Dedifferentiated amniotic fluid mesenchymal stem cell (primary cell): ENCODE measurements at regions not wholly inside any gene's neighbourhood (a gene's known extent, or its start where the extent isn't known, plus 50 kb on each side); places are given as distances from the start of the nearest gene placed in this dataset.
A peak's percentile ranks its signal among the peaks of the same experiment; 100 is the strongest.
"Not testable (repeated sequence)": the region's sequence is repeated elsewhere in the genome, so short reads cannot be mapped to it uniquely, and the experiment has no call there.

Experiments used
- DNase-seq: peaks from one replicate; pipeline ENCODE4 v3.0.0-alpha.2; 2016; ENCODE audit errors: extremely low spot score

DNA sequence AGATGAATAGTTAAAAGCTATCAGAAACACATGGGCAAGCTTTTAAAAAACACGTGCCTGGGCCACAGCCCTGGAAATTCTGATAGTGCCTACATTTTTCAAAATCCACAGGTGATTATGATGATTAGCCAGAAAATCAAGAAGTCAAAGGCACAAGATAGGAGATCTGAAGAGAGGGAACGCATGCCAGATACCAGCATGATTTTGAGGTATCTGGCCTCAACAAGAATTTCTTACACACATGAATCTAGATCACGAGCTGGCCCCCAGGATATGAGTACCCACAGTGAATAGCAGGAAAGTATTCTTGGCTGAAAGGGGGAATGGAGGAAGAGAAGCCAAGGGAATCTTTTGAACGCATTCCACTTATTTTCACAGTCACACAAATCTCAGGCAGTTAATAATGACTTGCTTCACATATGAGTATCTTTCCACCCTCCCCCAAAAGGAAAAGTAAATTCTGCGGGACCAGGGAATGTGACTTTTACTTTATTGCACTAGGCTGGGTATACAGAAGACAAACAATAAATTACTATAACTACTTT lies 438.2 kb downstream of the BCAT1 start:
- no peak for DNase-seq

DNA sequence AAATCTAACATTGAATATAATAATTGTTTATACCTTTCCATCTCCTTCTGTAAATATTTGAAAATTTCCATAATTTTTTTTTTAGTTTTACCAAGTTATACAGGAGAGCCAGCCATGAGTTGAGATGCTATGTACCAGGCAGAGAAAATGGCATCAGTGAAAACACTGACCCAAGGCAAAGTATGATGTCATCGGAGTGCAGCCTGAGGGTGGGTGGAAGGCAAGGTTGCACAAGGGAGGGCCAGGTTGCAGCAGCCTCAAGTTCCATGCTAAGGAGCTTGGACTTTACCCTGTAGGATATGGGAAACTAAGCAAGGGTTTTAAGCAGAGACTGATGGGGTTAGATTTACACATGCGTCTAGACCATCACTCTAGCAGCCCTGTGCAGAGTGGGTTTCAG lies 441.1 kb downstream of the BCAT1 start:
- no peak for DNase-seq

DNA sequence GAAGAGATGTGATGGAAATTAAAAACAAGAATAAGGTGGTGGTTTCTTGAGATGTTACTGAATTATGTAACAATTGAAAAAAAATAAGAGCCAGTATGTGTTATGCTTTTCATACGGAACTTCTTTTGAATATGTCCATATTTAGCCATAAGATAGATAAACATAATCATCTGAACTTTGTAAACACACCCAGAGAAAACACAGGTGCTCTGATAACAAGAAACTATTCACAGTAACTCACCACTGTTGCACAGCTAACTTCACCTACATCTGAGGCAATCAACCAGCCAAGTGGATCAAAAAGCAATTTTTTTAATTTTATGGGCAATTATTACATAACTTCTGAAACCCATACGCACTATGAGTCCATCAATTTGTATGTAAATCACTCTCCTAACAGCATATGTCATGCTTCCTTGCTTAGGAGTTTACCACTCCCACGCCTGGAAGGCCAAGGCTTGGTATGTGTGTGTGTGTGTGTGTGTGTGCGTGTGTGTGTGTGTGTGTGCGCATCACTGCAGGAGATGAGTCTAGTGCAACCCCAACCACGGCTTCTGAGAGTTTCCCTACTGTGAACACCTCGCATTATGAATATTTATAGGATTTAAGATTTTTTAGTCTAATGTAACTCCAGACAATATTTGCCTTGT lies 443.4 kb downstream of the BCAT1 start:
- no peak for DNase-seq

DNA sequence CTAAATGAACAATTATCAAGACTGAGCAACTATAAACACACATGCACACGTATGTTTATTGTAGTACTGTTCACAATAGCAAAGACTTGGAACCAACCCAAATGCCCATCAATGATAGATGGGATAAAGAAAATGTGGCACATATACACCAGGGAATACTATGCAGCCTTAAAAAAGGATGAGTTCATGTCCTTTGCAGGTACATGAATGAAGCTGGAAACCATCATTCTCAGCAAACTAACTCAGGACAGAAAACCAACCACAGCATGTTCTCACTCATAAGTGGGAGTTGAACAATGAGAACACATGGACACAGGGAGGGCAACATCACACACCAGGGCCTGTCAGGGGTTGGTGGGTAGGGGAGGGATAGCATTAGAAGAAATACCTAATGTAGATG lies 445.4 kb downstream of the BCAT1 start:
- not testable (repeated sequence) for DNase-seq

DNA sequence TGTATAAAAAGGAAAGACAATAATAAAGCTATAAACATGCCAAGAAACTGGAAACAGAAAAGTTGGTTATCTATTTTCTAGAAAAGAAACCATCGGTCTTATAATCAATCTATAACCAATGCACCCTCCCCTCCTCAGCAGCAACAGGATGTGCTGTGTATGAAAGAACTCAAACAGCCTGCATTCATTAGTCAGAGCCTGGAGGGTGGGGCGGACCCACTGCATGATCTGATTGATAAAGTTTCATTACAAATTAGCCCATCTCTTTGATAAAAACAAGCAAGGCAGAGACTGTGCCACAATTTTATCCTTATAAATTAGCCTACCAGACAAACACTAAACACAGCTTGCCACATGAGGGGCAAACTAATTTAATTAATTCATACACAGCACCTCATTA lies 448.1 kb downstream of the BCAT1 start:
- DNase-seq, result no peak

DNA sequence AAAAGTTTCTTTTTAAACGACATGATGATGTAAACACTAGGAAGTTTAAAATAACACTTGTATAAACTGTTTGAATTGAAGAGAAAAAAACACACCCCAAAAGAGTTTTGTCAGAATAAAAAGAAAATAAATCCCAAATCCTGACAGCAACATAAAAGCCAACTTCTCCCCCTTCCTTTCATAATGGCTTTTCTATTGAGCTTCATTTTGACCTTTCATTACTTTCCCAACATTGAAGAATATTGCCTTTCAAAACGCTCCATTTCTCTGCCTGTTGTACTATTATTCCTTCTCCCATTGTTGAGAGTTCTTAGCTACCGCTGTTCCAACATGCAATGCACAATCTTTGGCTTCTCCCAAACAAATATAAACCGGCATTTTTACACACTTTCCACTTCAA lies 448.5 kb downstream of the BCAT1 start:
- no peak for DNase-seq

DNA sequence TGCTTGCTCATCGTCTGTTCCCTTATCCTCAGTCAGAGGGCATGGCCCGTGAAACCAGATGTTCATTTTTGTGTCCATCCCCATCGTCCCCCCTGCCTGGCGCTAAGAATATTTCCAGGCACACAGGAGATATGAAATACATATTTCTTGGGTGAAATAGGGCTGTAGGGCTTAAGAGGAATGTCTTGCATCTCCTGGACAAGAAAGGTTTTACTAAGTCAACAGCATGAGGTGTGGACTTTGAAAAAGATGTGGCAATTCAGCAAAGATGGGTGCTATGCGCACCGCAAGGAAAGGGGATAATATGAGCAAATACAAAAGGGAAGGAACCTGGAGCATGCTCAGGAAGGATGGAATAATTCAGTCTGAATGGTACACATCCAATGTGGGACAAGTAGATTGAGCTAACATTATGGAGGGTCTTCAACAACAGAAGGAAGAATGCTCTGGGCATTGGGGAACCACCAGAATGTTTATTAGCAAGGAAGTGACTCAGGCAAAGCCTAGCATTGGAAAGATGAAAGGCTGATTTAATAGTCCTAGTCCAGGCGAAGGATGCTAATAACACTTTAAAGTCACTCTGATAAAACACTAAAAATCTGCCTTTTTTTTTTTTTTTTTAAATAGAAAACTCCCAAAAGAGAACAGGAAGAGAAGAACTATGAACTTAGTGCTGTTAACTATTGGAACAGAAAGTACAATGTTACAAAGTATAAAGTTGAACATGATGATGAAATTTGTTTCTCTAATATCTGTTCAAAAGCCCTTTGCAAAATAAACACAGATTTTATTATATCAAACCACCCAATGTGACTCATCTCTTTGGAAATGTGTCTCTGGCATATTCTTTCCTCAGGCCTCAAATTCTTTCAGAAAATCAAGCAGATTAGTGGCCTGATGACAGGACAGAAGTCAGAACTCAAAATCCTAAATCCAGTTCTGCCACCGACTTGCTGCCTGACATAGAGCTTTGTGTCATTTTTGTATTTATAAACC lies 449.5 kb downstream of the BCAT1 start:
- DNase-seq, result peak; percentile 46

DNA sequence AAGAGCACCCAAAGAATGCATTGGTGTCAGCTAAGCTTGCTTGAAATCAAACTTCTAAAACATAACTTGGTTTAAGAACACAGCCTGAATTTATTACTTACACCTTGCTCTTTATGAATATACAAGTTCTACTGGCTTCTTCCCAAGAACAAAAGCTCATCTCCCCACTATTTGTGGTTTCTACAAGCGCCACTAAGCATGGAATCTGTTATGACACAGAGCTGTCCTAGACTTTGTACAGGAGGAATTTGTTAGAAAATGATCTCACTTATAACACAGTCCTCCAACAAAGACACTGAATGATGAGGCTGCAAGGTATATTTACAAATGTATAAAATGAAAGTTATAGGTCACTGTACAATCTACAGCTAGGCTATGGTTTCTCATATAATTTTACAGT lies 452.1 kb downstream of the BCAT1 start:
- no peak for DNase-seq

DNA sequence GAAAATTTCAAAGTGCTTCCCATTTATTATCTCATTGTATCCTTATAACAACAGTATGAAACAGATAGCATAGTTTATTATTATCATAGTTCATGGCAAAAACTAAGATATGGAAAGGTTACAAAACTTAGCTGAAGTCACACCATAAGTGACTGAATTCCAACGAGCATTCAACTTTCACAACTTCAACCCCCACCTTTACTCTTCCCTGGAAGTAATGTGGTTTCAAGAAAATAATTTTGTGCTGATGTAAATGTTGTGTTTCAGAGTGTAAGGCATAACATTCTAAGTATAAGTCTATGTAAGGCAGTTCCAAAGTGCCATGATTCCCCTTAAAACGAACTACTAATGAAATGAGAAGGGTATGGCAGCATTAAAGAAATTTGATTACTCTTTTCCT lies 454.5 kb downstream of the BCAT1 start:
- no peak for DNase-seq

DNA sequence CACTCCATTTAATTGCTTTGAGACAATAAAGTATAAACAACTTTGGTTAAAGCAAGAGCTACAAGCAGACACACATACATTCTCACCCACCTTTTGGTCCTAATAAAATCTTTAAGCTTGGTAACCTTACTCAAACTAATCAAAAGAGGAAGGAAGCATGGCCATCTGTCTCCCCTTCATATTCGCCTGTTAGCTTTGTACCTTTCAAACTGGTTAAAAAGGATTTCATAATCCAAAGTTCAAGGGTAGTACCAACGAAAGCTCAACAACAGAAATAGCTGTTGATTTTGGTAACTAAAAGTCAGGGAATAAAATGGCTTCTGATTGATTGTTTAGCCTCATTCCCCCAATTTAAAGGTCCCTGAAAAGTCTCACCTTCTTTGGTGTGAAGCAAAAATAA lies 456.9 kb downstream of the BCAT1 start:
- DNase-seq, result no peak

DNA sequence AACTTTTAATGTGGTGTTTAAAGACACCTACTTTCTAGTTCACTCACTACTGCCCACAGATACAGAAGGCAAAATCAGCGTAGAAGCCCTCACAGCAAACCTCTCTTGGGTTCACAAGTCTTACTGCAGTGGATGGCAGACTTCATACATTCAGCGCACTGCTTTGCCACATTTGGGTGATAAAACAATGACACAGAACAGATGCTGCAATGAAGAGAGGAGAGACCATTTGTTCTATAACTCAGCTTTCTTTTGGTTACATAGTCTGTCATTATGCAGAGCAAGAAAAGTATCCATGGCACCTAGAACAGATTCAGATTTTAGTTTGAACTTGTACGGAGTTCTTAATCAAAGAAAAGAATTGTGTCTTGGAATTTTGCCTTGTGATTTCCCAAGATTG lies 459.0 kb downstream of the BCAT1 start:
- no peak for DNase-seq

DNA sequence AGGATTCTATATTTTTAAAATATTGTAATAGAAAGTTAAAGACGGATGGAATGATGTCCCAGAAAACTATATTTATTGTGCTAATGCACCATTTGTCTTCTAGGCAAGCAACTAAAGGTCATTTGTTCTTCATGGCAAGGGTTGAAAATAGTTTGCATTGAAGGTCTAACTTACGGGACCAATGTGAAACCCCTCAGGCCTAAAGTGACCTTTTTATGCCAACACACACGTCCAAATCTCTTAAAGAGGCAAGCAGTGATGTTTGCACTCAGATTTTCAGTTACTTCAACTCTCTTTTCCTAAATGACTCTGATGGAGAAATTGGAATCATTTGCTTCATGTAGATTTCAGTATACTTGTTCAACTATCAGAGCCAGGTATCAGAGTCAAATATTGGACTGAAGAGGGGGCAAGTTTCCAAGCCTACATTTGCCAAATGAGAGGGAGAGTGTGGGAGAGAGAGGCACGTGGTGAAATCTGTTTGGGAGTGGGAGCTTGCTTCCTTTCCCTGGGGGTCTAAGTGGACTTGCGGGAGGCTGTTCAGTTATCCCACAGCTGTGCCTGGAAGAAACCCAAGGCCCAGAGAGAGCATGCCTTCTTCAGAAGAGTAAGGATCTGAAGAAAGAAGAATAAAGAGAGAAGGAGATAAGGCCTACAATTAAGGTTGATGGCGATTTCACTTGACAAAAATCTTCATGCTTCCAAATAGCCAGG lies 459.8 kb downstream of the BCAT1 start:
- DNase-seq, result no peak

DNA sequence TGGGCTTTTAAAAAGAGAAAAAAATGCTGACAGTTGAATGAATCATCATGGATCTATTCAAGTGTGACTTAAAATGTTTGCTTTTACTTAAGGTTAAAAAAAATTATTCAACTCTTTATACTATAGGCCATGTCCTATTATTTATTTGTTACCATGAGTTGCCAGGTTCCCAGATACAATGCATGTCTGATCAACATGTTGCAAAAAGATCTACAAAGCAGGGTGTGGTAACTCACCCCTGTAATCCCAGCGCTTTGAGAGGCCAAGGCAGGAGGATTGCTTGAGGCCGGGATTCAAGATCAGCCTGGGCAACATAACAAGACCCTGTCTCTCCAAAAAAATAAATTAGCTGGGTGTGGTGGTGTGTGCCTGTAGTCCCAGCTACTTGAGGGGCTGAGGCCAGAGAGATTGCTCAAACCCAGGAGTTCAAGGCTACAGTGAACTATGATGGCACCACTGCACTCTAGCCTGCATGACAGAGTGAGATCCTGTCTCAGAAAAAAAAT lies 460.8 kb downstream of the BCAT1 start:
- DNase-seq, result no peak

DNA sequence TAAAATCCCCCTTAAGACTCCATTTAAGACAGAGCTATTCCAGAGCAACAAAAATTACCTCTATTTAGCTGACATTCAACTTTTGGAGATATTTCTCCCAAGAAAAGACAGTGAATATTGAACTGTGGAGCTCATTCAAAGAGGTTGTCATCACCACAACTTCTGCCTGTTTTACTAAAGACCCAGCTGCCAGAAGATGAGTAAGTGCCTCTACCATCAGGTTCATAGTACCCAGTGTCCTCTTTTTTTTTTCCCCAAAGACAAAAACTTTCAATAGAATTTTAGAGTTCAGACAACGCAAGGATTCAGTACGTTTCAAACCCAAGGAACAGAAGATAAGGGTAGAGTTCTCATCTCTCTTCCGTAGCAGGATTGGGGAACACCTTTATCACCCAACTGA lies 461.3 kb downstream of the BCAT1 start:
- no peak for DNase-seq

DNA sequence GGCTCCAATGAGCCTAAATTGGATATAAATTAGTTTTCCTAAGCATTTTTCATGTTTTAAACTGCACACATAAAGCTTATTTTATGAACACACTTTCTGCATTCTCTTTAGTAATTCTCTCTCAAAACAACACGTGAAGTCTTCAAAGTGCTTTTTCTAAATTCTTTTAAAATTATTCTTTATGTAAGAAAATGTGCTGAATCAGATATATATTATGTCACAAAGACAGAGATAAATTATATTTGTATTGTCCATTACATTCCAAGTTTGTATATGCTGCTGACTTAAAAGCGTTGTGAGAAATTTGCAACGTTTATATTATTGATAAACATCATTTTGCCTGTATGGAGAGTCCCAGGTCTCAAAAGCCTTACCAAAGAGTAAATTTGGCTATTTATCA lies 465.2 kb downstream of the BCAT1 start:
- DNase-seq, result no peak

DNA sequence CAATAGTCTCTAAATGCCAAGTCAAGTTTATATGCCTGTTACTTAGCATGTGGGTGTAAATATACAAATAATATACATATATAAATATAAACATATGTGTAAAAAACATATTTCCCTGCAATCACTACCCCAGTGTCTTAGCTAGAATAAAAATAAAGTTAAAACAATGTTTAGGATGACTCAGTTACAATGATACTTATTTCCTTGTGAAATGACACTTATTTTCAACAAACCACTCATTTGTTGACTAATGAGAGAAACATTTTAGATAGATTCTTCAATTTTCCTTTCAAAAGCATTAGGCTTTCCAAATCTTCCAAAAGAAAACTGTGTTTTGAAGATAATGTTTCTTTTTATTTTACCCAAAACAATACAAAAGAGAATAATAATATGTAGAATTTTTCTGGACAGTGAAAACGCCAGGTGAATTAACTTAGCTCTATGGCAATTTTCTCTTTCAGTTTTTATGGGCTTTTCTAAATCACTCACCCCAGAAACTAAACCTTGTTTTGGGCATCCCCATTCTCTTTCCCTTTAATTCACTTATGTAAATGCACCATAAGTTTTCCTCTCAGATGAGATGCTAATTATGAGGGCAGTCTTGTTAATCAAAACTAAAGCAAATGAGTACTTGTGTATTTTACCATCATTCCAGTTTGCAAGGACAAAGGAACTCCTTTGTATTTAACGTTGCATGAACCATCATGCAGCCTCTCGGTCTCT lies 465.9 kb downstream of the BCAT1 start:
- DNase-seq, result no peak

DNA sequence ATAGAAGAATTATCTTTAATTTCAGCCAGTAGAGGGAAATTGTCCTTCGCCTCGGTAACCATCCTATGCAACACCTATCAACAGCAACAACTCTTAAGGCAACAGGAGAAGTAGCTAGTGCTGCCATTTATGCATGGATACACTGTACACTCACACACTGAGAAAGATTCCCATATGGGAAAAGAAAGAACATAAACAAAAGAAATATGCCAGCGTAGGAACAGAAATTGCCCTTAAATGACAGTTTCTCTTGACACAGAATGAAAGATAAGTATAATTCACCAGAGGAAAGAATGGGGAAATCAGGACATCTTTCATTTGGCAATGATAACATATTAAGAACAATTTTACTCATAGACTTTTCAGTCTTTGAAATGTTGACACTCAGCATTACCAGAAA lies 466.9 kb downstream of the BCAT1 start:
- no peak for DNase-seq

DNA sequence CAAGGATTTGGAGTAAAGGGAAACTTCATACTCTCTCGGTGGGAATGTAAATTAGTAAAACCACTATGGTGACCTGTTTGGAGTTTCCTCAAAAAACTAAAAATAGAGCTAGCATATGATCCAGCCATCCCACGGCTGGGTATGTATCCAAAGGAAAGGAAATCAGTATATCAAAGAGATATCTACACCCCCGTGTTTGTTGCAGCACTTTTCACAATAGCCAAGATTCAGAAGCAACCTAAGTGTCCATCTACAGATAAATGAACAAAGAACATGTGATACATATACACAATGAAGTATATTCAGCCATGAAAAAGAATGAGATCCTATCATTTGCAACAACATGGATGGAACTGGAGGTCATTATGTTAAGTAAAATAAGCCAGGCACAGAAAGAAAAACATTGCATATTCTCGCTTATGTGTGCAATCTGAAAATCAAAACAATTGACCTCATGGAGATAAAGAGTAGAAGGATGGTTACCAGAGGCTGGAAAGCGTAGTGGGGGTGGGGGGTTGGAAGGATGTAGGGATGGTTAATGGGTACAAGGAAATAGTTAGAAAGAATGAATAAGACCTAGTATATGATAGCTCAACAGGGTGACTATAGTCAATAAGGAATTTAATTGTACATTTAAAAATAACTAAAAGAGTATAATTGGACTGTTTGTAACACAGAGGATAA lies 468.0 kb downstream of the BCAT1 start:
- no peak for DNase-seq

DNA sequence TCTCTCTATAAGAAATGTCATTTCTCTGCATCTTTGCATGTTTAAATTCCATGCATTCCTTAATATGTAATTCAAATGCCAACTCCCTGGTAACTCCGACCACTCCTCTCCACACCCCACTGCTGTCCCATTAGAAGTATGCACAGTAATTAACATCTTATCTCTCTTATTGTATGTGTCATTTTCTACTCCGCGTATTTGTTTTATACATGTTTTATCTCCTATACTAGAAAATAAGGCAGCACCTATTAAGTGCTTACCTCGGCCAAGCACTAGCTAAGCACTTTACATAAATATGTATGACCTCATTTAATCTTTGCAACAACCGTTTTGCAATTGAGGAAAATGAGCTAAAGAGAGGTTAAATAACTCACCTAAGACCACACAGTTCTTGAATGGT lies 469.8 kb downstream of the BCAT1 start:
- DNase-seq, result no peak

DNA sequence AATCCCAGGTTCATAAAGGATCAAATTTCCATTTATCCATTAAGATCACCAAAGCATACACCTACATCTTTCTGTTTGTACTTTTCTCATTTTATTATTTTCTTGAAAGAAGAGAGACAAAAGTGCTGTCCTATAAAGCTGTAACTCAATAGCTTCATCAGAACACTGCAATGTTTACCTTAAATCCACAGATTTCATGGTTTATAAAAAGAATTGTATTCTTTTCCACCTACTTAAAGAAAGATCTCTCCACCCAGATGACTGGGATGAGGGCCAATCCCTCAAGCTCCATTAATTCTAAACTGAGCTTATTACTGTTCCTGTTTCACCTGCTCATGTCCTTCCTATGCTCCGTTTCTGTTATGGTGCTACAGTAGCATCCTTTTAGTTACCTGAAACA lies 470.6 kb downstream of the BCAT1 start:
- DNase-seq, result no peak

DNA sequence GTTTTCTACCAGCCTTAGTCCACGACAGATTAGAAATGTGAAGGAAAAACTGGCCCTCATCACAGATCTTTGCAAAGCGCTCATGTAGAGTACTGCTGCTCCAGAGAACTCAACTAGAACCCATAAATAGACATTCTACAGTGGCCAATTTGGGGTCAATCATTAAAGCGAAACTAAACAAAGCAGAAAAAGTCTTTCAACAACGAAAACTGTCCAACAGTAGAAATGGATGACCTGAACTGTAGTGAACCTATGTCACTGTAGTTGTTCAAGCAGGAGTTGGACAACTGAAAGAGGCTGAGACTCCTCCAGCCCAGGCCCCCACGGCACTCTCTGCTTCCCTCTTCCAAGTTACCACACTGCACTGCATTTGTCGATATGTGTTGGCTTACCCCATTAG lies 472.6 kb downstream of the BCAT1 start:
- no peak for DNase-seq
